HL-60 (cell line): ENCODE measurements at regions not wholly inside any gene's neighbourhood (a gene's known extent, or its start where the extent isn't known, plus 50 kb on each side); places are given as distances from the start of the nearest gene placed in this dataset.

Source experiments
- TF ChIP-seq, protein P1 (sequence below): IDR thresholded peaks from one replicate; pipeline ENCODE4 v1.5.1; 2011; ENCODE audit warnings: low read length, control low read depth, inconsistent platforms; ENCODE audit not compliant: insufficient read depth
- TF ChIP-seq, protein P2 (sequence below): IDR thresholded peaks from 2 replicates; pipeline ENCODE4 v1.6.1; 2012; ENCODE audit warnings: low read depth; ENCODE audit not compliant: insufficient replicate concordance

DNA sequence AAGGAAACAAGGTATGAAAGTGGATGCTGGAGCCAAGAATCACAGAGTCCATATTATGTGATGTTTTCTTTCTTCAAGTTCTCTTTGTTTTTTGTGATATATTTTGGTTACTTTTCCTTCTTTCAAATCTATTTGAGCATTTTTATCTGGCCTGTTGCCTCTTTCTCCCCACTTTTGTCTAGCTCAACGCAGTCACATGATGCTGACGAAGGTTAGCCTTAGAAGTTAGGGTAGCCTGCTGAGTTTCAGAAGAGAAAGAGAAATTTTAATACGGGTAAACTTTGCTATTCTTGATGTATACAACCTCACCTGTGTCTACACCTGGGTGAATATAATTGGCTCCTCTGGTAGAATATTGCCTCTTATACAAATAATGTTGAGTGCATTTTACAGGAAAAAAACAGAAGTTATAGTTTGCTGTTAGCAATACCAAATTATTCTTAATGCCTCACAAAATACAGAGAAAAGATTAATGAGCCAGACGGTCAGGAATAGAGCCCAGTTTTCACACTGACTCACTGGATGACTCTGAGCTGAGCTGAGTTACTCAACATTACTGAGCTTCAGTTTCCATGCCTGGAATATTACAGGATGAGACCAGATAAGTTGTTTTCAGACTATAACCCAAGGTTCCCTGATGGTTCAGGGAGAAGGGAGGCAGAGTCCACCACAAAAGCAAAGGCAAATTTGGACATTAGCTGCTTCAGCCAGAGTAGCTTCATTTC, 161.6 kb upstream of the BDNF start:
- TF ChIP-seq, protein P1, sequence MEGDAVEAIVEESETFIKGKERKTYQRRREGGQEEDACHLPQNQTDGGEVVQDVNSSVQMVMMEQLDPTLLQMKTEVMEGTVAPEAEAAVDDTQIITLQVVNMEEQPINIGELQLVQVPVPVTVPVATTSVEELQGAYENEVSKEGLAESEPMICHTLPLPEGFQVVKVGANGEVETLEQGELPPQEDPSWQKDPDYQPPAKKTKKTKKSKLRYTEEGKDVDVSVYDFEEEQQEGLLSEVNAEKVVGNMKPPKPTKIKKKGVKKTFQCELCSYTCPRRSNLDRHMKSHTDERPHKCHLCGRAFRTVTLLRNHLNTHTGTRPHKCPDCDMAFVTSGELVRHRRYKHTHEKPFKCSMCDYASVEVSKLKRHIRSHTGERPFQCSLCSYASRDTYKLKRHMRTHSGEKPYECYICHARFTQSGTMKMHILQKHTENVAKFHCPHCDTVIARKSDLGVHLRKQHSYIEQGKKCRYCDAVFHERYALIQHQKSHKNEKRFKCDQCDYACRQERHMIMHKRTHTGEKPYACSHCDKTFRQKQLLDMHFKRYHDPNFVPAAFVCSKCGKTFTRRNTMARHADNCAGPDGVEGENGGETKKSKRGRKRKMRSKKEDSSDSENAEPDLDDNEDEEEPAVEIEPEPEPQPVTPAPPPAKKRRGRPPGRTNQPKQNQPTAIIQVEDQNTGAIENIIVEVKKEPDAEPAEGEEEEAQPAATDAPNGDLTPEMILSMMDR = no peak
- TF ChIP-seq, protein P2, sequence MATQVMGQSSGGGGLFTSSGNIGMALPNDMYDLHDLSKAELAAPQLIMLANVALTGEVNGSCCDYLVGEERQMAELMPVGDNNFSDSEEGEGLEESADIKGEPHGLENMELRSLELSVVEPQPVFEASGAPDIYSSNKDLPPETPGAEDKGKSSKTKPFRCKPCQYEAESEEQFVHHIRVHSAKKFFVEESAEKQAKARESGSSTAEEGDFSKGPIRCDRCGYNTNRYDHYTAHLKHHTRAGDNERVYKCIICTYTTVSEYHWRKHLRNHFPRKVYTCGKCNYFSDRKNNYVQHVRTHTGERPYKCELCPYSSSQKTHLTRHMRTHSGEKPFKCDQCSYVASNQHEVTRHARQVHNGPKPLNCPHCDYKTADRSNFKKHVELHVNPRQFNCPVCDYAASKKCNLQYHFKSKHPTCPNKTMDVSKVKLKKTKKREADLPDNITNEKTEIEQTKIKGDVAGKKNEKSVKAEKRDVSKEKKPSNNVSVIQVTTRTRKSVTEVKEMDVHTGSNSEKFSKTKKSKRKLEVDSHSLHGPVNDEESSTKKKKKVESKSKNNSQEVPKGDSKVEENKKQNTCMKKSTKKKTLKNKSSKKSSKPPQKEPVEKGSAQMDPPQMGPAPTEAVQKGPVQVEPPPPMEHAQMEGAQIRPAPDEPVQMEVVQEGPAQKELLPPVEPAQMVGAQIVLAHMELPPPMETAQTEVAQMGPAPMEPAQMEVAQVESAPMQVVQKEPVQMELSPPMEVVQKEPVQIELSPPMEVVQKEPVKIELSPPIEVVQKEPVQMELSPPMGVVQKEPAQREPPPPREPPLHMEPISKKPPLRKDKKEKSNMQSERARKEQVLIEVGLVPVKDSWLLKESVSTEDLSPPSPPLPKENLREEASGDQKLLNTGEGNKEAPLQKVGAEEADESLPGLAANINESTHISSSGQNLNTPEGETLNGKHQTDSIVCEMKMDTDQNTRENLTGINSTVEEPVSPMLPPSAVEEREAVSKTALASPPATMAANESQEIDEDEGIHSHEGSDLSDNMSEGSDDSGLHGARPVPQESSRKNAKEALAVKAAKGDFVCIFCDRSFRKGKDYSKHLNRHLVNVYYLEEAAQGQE = no peak
